H1 (cell line): ENCODE measurements at regions not wholly inside any gene's neighbourhood (a gene's known extent, or its start where the extent isn't known, plus 50 kb on each side); places are given as distances from the start of the nearest gene placed in this dataset.

Experiments used
- CTCF ChIA-PET: fragments of 300-600 bp; sonication (Branson Sonifier 250); formaldehyde crosslinking; loops from one replicate; lab custom pipeline; 2021; ENCODE audit not compliant: partially characterized antibody; lab: Charles Lee
- POLR2A ChIA-PET: fragments of 300-600 bp; sonication (Branson Sonifier 250); formaldehyde crosslinking; loops from one replicate; lab custom pipeline; 2021; ENCODE audit warnings: inconsistent platforms; ENCODE audit not compliant: partially characterized antibody; lab: Charles Lee
- DNase-seq, 2 experiments: peaks; one replicate each; pipeline versions ENCODE4 v3.0.0 to v3.0.0-alpha.2; 2010 to 2022; ENCODE audit warnings: low spot score in 2 of 2, low read depth in 1 of 2, mixed read lengths in 1 of 2
- FAIRE-seq: peaks from 2 replicates; lab custom pipeline; 2011; peaks lifted over from hg19 to GRCh38; lab: Jason Lieb, UNC
- H2AFZ ChIP-seq: 2 replicates; pipeline ENCODE4 v1.8.1; 2012; ENCODE audit warnings: low read length, inconsistent platforms
- H2AK5ac ChIP-seq: 2 replicates; pipeline ENCODE4 v1.6.1; 2013; ENCODE audit warnings: low read depth, low read length
- H2BK120ac ChIP-seq: replicated peaks from 2 replicates; pipeline ENCODE3; 2013; ENCODE audit warnings: low read depth, low read length, inconsistent platforms
- H2BK12ac ChIP-seq: 2 replicates; pipeline ENCODE4 v1.6.1; 2013; ENCODE audit warnings: low read depth, low read length
- H2BK15ac ChIP-seq: 2 replicates; pipeline ENCODE4 v1.6.1; 2013; ENCODE audit warnings: low read length
- H2BK20ac ChIP-seq: 2 replicates; pipeline ENCODE4 v1.6.1; 2013; ENCODE audit warnings: low read length
- H2BK5ac ChIP-seq: 2 replicates; pipeline ENCODE4 v1.6.1; 2013; ENCODE audit warnings: low read depth, low read length
- H3K14ac ChIP-seq: 2 replicates; pipeline ENCODE4 v1.6.1; 2013; ENCODE audit warnings: inconsistent platforms; ENCODE audit not compliant: insufficient read length
- H3K18ac ChIP-seq: 2 replicates; pipeline ENCODE4 v1.6.1; 2013; ENCODE audit warnings: low read length; ENCODE audit errors: extremely low read depth
- H3K23ac ChIP-seq: 2 replicates; pipeline ENCODE4 v1.6.1; 2013; ENCODE audit warnings: inconsistent platforms; ENCODE audit not compliant: insufficient read length
- H3K23me2 ChIP-seq: 2 replicates; pipeline ENCODE4 v1.6.1; 2013; ENCODE audit warnings: low read depth, low read length
- H3K27ac ChIP-seq: 2 replicates; pipeline ENCODE4 v1.6.1; 2011; ENCODE audit warnings: low read depth, low read length, inconsistent platforms
- H3K27me3 ChIP-seq, 4 experiments: replicated peaks in 1 of 4; 1 replicate in 1 of 4; 2 replicates in 3 of 4; pipeline versions ENCODE4 v1.6.1 to v1.8.1; 2011 to 2013; ENCODE audit warnings: low read length in 3 of 4, mild to moderate bottlenecking in 3 of 4, inconsistent platforms in 2 of 4, mixed read lengths in 2 of 4, moderate library complexity in 1 of 4; ENCODE audit not compliant: control insufficient read depth in 3 of 4, insufficient read depth in 3 of 4; ENCODE audit errors: extremely low read depth in 1 of 4
- H3K36me3 ChIP-seq, 4 experiments: 2 replicates each; pipeline versions ENCODE4 v1.6.1 to v1.8.1; 2011 to 2013; ENCODE audit warnings: mild to moderate bottlenecking in 4 of 4, low read length in 3 of 4, moderate library complexity in 2 of 4, control low read depth in 1 of 4, inconsistent platforms in 1 of 4; ENCODE audit not compliant: insufficient read depth in 4 of 4, control insufficient read depth in 2 of 4
- H3K4ac ChIP-seq: replicated peaks from 2 replicates; pipeline ENCODE3; 2013; ENCODE audit warnings: low read length, low read depth, mixed read lengths, inconsistent platforms; ENCODE audit not compliant: insufficient read length
- H3K4me1 ChIP-seq, 4 experiments: replicated peaks in 1 of 4; 1 replicate in 1 of 4; 2 replicates in 3 of 4; pipeline versions ENCODE4 v1.6.1 to v1.8.1; 2011 to 2013; ENCODE audit warnings: low read length in 3 of 4, inconsistent platforms in 2 of 4, mixed read lengths in 1 of 4; ENCODE audit not compliant: insufficient read depth in 4 of 4, control insufficient read depth in 3 of 4
- H3K4me2 ChIP-seq, 2 experiments: 2 replicates each; pipeline versions ENCODE4 v1.6.1 to v1.8.1; 2011 to 2013; ENCODE audit warnings: low read depth in 2 of 2, low read length in 2 of 2, control low read depth in 1 of 2, inconsistent platforms in 1 of 2, mild to moderate bottlenecking in 1 of 2; ENCODE audit not compliant: insufficient read depth in 1 of 2
- H3K4me3 ChIP-seq, 4 experiments: fragments of 200-600, 300-600 bp in 1 of 4; sonication (generic), shearing (Covaris generic), sonication (Bioruptor Twin) in 1 of 4; 2 replicates each; pipeline versions ENCODE4 v1.5.1 to v1.8.1; 2011 to 2016; ENCODE audit warnings: low read length in 4 of 4, low read depth in 3 of 4, control low read depth in 2 of 4, inconsistent platforms in 2 of 4, mild to moderate bottlenecking in 2 of 4, mixed read lengths in 1 of 4, moderate library complexity in 1 of 4; ENCODE audit not compliant: insufficient read depth in 2 of 4; ENCODE audit errors: extremely low read depth in 1 of 4
- H3K56ac ChIP-seq: replicated peaks from 2 replicates; pipeline ENCODE3; 2013; ENCODE audit warnings: low read depth, mild to moderate bottlenecking, mixed read lengths, low read length, inconsistent platforms; ENCODE audit not compliant: insufficient read length
- H3K79me1 ChIP-seq: 2 replicates; pipeline ENCODE4 v1.6.1; 2013; ENCODE audit warnings: low read depth, low read length, control low read depth
- H3K79me2 ChIP-seq, 2 experiments: 2 replicates each; pipeline versions ENCODE4 v1.6.1 to v1.8.1; 2012 to 2013; ENCODE audit warnings: low read length in 2 of 2, mild to moderate bottlenecking in 2 of 2, inconsistent platforms in 1 of 2; ENCODE audit not compliant: insufficient read depth in 2 of 2, control insufficient read depth in 1 of 2
- H3K9ac ChIP-seq, 4 experiments: replicated peaks in 1 of 4; 1 replicate in 1 of 4; 2 replicates in 3 of 4; pipeline versions ENCODE4 v1.6.1 to v1.8.1; 2011 to 2013; ENCODE audit warnings: low read depth in 3 of 4, low read length in 3 of 4, control low read depth in 2 of 4, mild to moderate bottlenecking in 2 of 4, moderate library complexity in 2 of 4, inconsistent platforms in 1 of 4; ENCODE audit errors: extremely low read depth in 1 of 4
- H3K9me3 ChIP-seq, 2 experiments: 2 replicates each; pipeline versions ENCODE4 v1.6.1 to v1.8.1; 2012 to 2013; ENCODE audit warnings: mild to moderate bottlenecking in 2 of 2, moderate library complexity in 2 of 2, control low read depth in 1 of 2, inconsistent platforms in 1 of 2, low read depth in 1 of 2, low read length in 1 of 2, mixed read lengths in 1 of 2; ENCODE audit not compliant: insufficient read depth in 2 of 2
- H4K20me1 ChIP-seq, 2 experiments: replicated peaks in 1 of 2; 2 replicates each; pipeline versions ENCODE3 to v1.8.1; 2011 to 2013; ENCODE audit warnings: inconsistent platforms in 2 of 2, low read length in 2 of 2, mild to moderate bottlenecking in 1 of 2; ENCODE audit not compliant: insufficient read depth in 2 of 2, control insufficient read depth in 1 of 2
- H4K5ac ChIP-seq: 2 replicates; pipeline ENCODE4 v1.6.1; 2013; ENCODE audit warnings: low read length, low read depth, mixed read lengths, inconsistent platforms; ENCODE audit not compliant: insufficient read length
- H4K8ac ChIP-seq: 2 replicates; pipeline ENCODE4 v1.8.0; 2013; ENCODE audit warnings: mild to moderate bottlenecking, moderate library complexity, low read length, inconsistent platforms; ENCODE audit not compliant: insufficient read depth; ENCODE audit errors: extremely low read depth
- H4K91ac ChIP-seq: replicated peaks from 2 replicates; pipeline ENCODE3; 2013; ENCODE audit warnings: low read length, mixed read lengths, inconsistent platforms; ENCODE audit not compliant: insufficient read length
- BCL11A ChIP-seq, 2 experiments: IDR thresholded peaks; one replicate each; pipeline ENCODE4 v1.6.1; 2011; ENCODE audit warnings: low read depth in 2 of 2, low read length in 2 of 2, mild to moderate bottlenecking in 2 of 2
- CHD2 ChIP-seq: IDR thresholded peaks from 2 replicates; pipeline ENCODE4 v1.6.1; 2012; ENCODE audit warnings: low read length, improper control_type of control experiment
- FOSL1 ChIP-seq: IDR thresholded peaks from 2 replicates; pipeline ENCODE4 v1.6.1; 2011; ENCODE audit warnings: mild to moderate bottlenecking, low read depth, low read length, moderate library complexity; ENCODE audit not compliant: insufficient read depth
- HDAC2 ChIP-seq, 2 experiments: fragments of 300-600 bp in 1 of 2; sonication (generic) in 1 of 2; IDR thresholded peaks; 2 replicates each; pipeline ENCODE4 v1.6.1; 2011 to 2012; ENCODE audit warnings: low read depth in 2 of 2, low read length in 2 of 2, mild to moderate bottlenecking in 2 of 2, moderate library complexity in 2 of 2, borderline replicate concordance in 1 of 2, inconsistent platforms in 1 of 2
- RAD21 ChIP-seq, 2 experiments: IDR thresholded peaks in 1 of 2; conservative IDR thresholded peaks in 1 of 2; 2 replicates each; pipeline ENCODE4 v1.6.1; 2011; ENCODE audit warnings: low read depth in 2 of 2, low read length in 2 of 2, improper control_type of control experiment in 1 of 2, inconsistent platforms in 1 of 2, mild to moderate bottlenecking in 1 of 2, moderate library complexity in 1 of 2
- SP2 ChIP-seq: IDR thresholded peaks from 2 replicates; pipeline ENCODE4 v1.6.1; 2012; ENCODE audit warnings: mild to moderate bottlenecking, low read length, inconsistent platforms
- SP4 ChIP-seq: IDR thresholded peaks from 2 replicates; pipeline ENCODE4 v1.6.1; 2012; ENCODE audit warnings: low read length, inconsistent platforms
- WGBS, 2 experiments: shearing (Covaris generic) in 1 of 2; methylation state at CpG; one replicate each; pipeline versions ENCODE4 v1.1.6 to v1.1.7; 2013 to 2015; ENCODE audit warnings: low lambda C conversion rate in 2 of 2, mixed read lengths in 2 of 2, inconsistent platforms in 1 of 2, low coverage in 1 of 2, missing lambda C conversion rate in 1 of 2; ENCODE audit not compliant: insufficient replicate concordance in 2 of 2, insufficient coverage in 1 of 2, insufficient read length in 1 of 2; ENCODE audit errors: extremely low coverage in 1 of 2, missing lambda C conversion rate in 1 of 2; 5-methylcytosine and 5-hydroxymethylcytosine counted together
- TF ChIP-seq, protein P1 (sequence below): IDR thresholded peaks from 2 replicates; pipeline ENCODE4 v1.6.1; 2011; ENCODE audit warnings: low read length, improper control_type of control experiment

DNA sequence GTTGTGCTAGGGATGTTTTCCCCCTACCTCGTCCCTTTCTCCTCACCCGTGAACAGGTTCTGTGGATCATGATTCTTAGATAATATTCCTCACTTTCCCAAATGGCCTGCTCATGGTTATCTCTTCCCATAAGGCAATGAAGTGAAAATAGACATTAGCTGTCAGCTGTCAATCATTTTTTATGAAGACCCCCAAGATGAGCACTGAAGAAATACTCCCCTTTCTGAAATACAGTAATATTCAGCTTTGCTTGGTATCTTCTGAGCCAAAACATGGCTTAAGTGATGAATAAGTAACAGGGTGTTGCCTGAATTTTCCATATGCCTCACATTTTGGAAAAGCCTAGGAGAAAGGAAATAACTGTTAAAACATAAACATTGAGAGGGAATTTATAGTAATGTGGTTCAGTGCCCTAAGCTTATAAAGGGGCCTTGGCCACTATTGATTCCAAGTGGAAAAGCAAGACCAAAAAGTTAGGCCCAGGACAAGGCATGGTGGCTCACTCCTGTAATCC lies 70.7 kb upstream of the NAP1L1 start:
- CTCF ChIA-PET = interaction anchor here (0.6 to 1.4 kb wide), 3 partner anchors 10 to 1211 kb away, joined by 3 read pairs; no protein-coding TSS in a partner anchor
- Histone ChIP-seq H3K4me1 (peaks cover 0 to 3% (median 2%) of the 10 kb centered on the region in 4 experiments; a peak in 1 of 7 replicates), H3K4me3 (no peak overlapping the region), H3K36me3 (no peaks in the 10 kb centered on the region), H2BK20ac (no peak overlapping the region), H3K27me3 (no peaks in the 10 kb centered on the region), H2BK15ac (no peak overlapping the region), H2BK120ac (no peak overlapping the region), H2BK5ac (no peak overlapping the region), H4K5ac (no peak overlapping the region), H3K23me2 (no peaks in the 10 kb centered on the region), H3K18ac (no peak overlapping the region), H3K14ac (no peak overlapping the region), H3K4me2 (no peak overlapping the region), H3K23ac (no peak overlapping the region), H3K9ac (no peak overlapping the region), H4K91ac (no peak overlapping the region), H2AFZ (no peak overlapping the region), H3K56ac (no peak overlapping the region), H4K8ac (no peak overlapping the region), H3K9me3 (no peaks in the 10 kb centered on the region), H3K4ac (no peak overlapping the region), H2AK5ac (no peak overlapping the region), H3K79me1 (no peaks in the 10 kb centered on the region), H4K20me1 (no peaks in the 10 kb centered on the region), H2BK12ac (no peak overlapping the region), H3K27ac (no peak overlapping the region), H3K79me2 (no peaks in the 10 kb centered on the region)
- TF ChIP-seq HDAC2 (IDR thresholded peaks at IDR 0.05; ENCODE audit: borderline replicate concordance in 1 of 2, low read depth in 2 of 2, low read length in 2 of 2) (no peak), CHD2 (no peak), SP4 (no peak), BCL11A (IDR thresholded peaks at IDR 0.05; ENCODE audit: low read depth in 2 of 2, low read length in 2 of 2) (no peak), RAD21 (IDR thresholded peaks at IDR 0.05 in 1 of 2, conservative IDR thresholded peaks at IDR 0.05 in 1 of 2; ENCODE audit: low read depth in 2 of 2, low read length in 2 of 2) (no peak), SP2 (no peak), FOSL1 (no peak)
- TF ChIP-seq, protein P1, sequence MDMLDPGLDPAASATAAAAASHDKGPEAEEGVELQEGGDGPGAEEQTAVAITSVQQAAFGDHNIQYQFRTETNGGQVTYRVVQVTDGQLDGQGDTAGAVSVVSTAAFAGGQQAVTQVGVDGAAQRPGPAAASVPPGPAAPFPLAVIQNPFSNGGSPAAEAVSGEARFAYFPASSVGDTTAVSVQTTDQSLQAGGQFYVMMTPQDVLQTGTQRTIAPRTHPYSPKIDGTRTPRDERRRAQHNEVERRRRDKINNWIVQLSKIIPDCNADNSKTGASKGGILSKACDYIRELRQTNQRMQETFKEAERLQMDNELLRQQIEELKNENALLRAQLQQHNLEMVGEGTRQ = no peak
- DNase-seq = no peak
- 89% methylated on average over 2 of the region's 2 CpGs; no CpG with 5 or more reads in 1 of the 2 experiments for WGBS, 2 experiments
- POLR2A ChIA-PET = interaction anchor here (1.1 kb wide), 1 partner anchor 10 kb away, joined by 3 read pairs; no protein-coding TSS in a partner anchor
- FAIRE-seq = no peak
